Ovary (tissue), 7 donors: ENCODE measurements at regions not wholly inside any gene's neighbourhood (a gene's known extent, or its start where the extent isn't known, plus 50 kb on each side); places are given as distances from the start of the nearest gene placed in this dataset.

Experiments
- DNase-seq, 5 donors: peaks; one replicate each; pipeline ENCODE4 v3.0.0-alpha.2; 2019 to 2020
- H3K27ac ChIP-seq, 2 donors: fragments of 200-600 bp; one replicate each; pipeline versions ENCODE4 v1.5.1 to v1.8.0; 2019 to 2022
- H3K27me3 ChIP-seq: fragments of 200-600 bp; one replicate; pipeline ENCODE4 v1.8.0; 2022
- H3K36me3 ChIP-seq: fragments of 200-600 bp; sonication (generic); one replicate; pipeline ENCODE4 v1.5.1; 2019
- H3K4me1 ChIP-seq: one replicate; pipeline ENCODE4 v1.8.1; 2013; ENCODE audit warnings: mild to moderate bottlenecking, moderate library complexity; ENCODE audit not compliant: insufficient read depth
- H3K4me3 ChIP-seq: fragments of 200-600 bp; sonication (generic); one replicate; pipeline ENCODE4 v1.5.1; 2017
- H3K9me3 ChIP-seq, 2 donors: fragments of 200-600 bp in 1 of 2; sonication (generic) in 1 of 2; one replicate each; pipeline versions ENCODE4 v1.5.1 to v1.8.1; 2013 to 2019; ENCODE audit warnings: mild to moderate bottlenecking in 1 of 2, moderate library complexity in 1 of 2
- CTCF ChIP-seq, 3 donors: fragments of 450-650 bp in 2 of 3; fragments of 200-600 bp in 1 of 3; IDR thresholded peaks; one replicate each; pipeline versions ENCODE4 v1.5.1 to v1.8.0; 2016 to 2022; ENCODE audit warnings: antibody characterized with exemption in 3 of 3, mild to moderate bottlenecking in 1 of 3
- EP300 ChIP-seq: sonication (generic); formaldehyde crosslinking; IDR thresholded peaks from one replicate; pipeline ENCODE4 v1.6.1; 2017; ENCODE audit warnings: antibody characterized with exemption
- POLR2A ChIP-seq: fragments of 450-650 bp; IDR thresholded peaks from one replicate; pipeline ENCODE4 v1.6.1; 2017; ENCODE audit warnings: antibody characterized with exemption, mild to moderate bottlenecking, moderate library complexity
- WGBS, 3 donors: extraction: QIAGEN DNeasy Blood & Tissue Kit in 1 of 3; methylation state at CpG; one replicate each; pipeline versions ENCODE4 v1.1.5 to v1.1.7; 2013 to 2017; 5-methylcytosine and 5-hydroxymethylcytosine counted together
- intact Hi-C, 4 donors: fragments of 100-400 bp; cut with DNase I; formaldehyde crosslinking; loops; one replicate each; pipeline versions ENCODE4 v1.11.0 to v1.15.1; 2022 to 2023
- donor health status: DM: no; HTN: no; CAD: no; lungs with moderate emphysema.
- donor health status: DM: no; HTN: no; CAD: no.
- donor health status: Bipolar disorder and iron deficiency.
- donor health status: DM: no; HTN: no; CAD: no.
- donor health status: DM: yes; HTN: yes; CAD: no.

DNA sequence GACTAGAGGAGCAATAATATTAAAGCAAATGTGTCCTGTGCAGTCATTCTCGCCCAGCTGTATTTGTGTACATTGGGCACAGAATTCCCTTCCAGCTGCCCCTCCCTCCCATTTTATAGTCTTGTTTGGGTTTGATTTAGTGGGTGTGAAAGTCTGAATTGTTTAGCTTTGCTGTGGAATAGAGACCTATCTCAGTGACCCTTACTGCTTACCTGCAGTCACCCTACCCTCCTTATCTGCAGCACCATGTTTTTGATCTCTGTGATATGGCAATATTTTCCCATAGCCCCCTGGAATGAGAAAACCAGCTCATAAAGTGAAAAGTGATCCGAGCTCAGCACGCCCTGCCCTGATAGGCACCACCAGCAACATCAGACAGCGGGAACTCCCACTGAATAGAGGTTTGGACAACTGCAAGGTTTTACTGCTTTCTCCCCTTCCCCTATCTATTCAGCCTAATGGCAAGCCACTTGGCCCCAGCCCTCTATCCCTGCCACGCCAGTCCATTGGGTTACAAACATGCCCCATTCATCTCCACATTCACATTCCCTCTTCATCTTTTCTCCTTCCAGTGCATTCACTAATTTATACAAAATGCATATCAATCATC is 199.0 kb downstream of the ETS1 start:
- no peak for TF ChIP-seq POLR2A
- no peak for TF ChIP-seq EP300
- no peak for TF ChIP-seq CTCF (IDR thresholded peaks at IDR 0.05)
- H3K27me3 ChIP-seq, result no peaks in the 10 kb centered on the region
- no peak overlapping the region for H3K4me3 ChIP-seq
- H3K4me1 ChIP-seq, result peaks cover 2% of the 10 kb centered on the region
- no peaks in the 10 kb centered on the region for H3K9me3 ChIP-seq
- no peak overlapping the region for H3K27ac ChIP-seq
- H3K36me3 ChIP-seq, result no peaks in the 10 kb centered on the region
- no peak for DNase-seq
- intact Hi-C loops, result no loop called here
- WGBS, 3 donors, result 92 to 97% (median 95%) methylated on average over 5 of the region's 5 CpGs

DNA sequence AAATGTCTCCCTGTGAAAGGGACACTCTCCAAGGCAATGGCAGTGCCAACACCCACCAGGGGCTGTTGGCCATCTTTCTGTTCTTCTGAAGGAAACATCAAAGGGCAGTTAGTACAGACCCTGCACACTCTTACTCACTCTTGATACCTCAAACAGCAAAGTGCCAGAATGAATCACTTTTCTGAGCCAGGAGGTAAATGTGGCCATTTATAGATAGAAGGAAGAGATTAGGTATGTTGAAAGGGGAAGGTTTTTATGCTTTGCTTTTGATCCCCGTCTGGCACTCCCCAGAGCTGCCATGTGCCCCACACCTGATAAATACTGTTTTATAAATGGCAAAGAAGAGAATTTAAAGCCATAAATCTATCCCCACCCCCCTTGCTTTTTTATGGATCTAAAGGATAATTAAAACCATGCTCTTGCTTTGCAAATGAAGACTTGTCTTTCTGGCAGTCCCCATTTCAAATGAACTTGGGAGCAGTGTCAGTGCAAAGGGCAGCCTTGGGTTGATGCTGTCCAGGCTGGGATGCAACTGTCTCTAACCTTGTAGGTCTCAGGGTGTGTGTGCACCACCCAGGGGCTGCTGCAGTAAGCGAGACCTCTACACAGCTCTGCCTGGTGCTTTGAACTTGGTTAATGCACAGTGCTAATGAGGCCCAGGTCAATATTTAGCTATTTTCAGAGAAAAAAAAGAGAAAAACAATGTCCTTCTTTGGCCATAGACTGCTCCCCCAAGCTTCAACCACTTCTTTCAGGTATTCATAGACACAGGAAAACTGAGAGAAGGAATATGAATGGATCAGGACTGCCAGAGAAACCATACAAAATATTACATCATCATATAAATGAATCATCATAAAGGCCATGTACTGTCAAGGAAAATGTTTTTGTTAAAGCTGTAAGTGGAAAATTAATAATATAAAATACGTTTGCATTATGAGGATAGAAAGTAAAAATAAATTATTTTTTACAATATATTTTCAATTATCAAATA is 207.5 kb downstream of the ETS1 start:
- no peaks in the 10 kb centered on the region for H3K9me3 ChIP-seq
- DNase-seq, result no peak
- no peak for TF ChIP-seq CTCF (IDR thresholded peaks at IDR 0.05)
- H3K4me3 ChIP-seq, result no peak overlapping the region
- intact Hi-C loops, result no loop called here
- 62 to 71% (median 68%) methylated on average over 3 of the region's 3 CpGs for WGBS, 3 donors
- H3K36me3 ChIP-seq, result no peaks in the 10 kb centered on the region
- H3K27ac ChIP-seq, result no peak overlapping the region
- H3K27me3 ChIP-seq, result no peaks in the 10 kb centered on the region
- no peaks in the 10 kb centered on the region for H3K4me1 ChIP-seq

DNA sequence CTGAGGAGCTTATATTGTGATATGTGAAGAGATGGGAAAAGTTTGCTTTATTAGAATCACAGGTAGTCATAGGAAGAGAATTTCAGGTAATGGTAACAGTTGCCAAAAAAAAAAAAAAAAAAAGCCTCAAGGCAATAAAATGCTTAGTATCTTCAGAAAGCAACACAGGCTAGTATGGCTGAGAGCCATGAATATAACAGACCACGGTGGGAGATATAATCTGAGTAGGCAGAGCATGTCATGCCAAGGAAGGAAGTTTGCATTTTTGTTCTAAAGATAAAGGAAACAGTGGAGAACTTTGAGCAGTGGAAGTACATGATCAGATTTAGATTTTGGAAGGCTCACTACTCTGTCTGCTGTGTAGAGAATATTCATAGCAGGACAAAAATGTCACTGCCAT is 211.4 kb downstream of the ETS1 start:
- no peak for DNase-seq
- intact Hi-C loops, result no loop called here
- no peaks in the 10 kb centered on the region for H3K4me1 ChIP-seq
- TF ChIP-seq EP300 (no peak), POLR2A (no peak)
- H3K36me3 ChIP-seq, result no peaks in the 10 kb centered on the region
- no peak overlapping the region for H3K27ac ChIP-seq
- 0 to 4% (median 0%) methylated on average over 1 of the region's 1 CpG for WGBS, 3 donors
- no peaks in the 10 kb centered on the region for H3K27me3 ChIP-seq
- H3K4me3 ChIP-seq, result no peak overlapping the region
- no peaks in the 10 kb centered on the region for H3K9me3 ChIP-seq

DNA sequence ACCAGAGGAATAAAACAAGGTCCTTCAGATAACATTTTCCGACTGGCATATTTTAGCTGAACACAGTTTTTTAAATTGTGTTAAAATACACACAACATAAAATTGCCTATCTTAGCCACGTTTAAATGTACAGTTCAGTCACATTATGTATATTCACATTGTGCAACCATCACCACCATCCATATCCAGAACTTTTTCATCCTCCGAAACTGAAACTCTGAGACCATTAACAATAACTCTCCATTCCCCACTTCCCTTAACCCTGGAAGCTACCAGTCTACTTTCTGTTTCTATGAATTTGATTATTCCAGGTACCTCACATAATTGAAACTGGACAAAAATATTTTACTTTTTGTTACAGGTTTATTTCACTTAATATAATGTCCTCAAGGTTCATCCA is 213.3 kb downstream of the ETS1 start:
- intact Hi-C loops, result no loop called here
- TF ChIP-seq POLR2A, result no peak
- WGBS, 3 donors, result 77 to 84% (median 78%) methylated on average over 3 of the region's 3 CpGs
- Histone ChIP-seq H3K27ac (no peak overlapping the region), H3K4me1 (no peaks in the 10 kb centered on the region), H3K27me3 (no peaks in the 10 kb centered on the region), H3K36me3 (no peaks in the 10 kb centered on the region), H3K9me3 (no peaks in the 10 kb centered on the region), H3K4me3 (no peak overlapping the region)
- no peak for DNase-seq

DNA sequence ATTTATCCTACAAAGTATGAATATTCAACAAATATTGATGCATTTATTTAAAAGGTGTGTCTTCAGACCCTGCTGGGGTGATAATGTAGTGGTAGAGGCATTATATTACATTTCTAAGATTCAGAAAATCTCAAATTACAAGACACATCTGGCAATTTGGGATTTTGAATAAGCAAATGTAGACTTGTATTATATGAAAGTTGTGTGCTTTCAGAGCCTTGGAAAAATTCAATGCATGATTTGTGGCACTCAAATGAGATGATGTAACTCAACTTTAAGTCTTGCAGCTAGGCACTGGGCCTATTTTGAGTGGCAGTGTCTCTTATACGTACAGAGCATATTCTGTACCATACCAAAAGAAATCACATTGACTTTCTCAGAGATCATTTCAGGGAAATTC is 214.4 kb downstream of the ETS1 start:
- Histone ChIP-seq H3K27me3 (no peaks in the 10 kb centered on the region), H3K27ac (no peak overlapping the region), H3K9me3 (no peaks in the 10 kb centered on the region), H3K4me1 (no peaks in the 10 kb centered on the region), H3K36me3 (no peaks in the 10 kb centered on the region), H3K4me3 (no peak overlapping the region)
- 79 to 94% (median 90%) methylated on average over 1 of the region's 1 CpG for WGBS, 3 donors
- no peak for DNase-seq
- TF ChIP-seq CTCF (IDR thresholded peaks at IDR 0.05) (no peak), POLR2A (no peak), EP300 (no peak)
- intact Hi-C loops, result no loop called here
